Kidney (tissue), 13 donors: ENCODE measurements at regions not wholly inside any gene's neighbourhood (a gene's known extent, or its start where the extent isn't known, plus 50 kb on each side); places are given as distances from the start of the nearest gene placed in this dataset.

Source experiments
- DNase-seq, 5 donors: peaks; one replicate each; pipeline ENCODE4 v3.0.0-alpha.2; 2013 to 2020
- FAIRE-seq: peaks from 2 replicates; lab custom pipeline; 2012; peaks lifted over from hg19 to GRCh38; lab: Jason Lieb, UNC
- H3K27ac ChIP-seq, 2 donors: one replicate each; pipeline ENCODE4 v1.7.0; 2013; ENCODE audit warnings: low read depth in 2 of 2, low read length in 2 of 2, inconsistent platforms in 1 of 2
- H3K27me3 ChIP-seq: one replicate; pipeline ENCODE4 v1.7.1; 2013; ENCODE audit warnings: low read length, inconsistent platforms; ENCODE audit not compliant: control insufficient read depth, insufficient read depth
- H3K36me3 ChIP-seq, 3 donors: one replicate each; pipeline versions ENCODE4 v1.7.0 to v1.7.1; 2013; ENCODE audit warnings: low read length in 3 of 3, control low read depth in 1 of 3, inconsistent platforms in 1 of 3; ENCODE audit not compliant: insufficient read depth in 3 of 3, control insufficient read depth in 2 of 3
- H3K4me1 ChIP-seq, 3 donors: one replicate each; pipeline versions ENCODE4 v1.7.0 to v1.7.1; 2013; ENCODE audit warnings: low read length in 3 of 3, inconsistent platforms in 1 of 3, low read depth in 1 of 3; ENCODE audit not compliant: control insufficient read depth in 2 of 3, insufficient read depth in 2 of 3
- H3K4me3 ChIP-seq, 3 donors: one replicate each; pipeline versions ENCODE4 v1.7.0 to v1.8.1; 2013; ENCODE audit warnings: low read length in 3 of 3, control low read depth in 1 of 3, inconsistent platforms in 1 of 3
- H3K9ac ChIP-seq, 3 donors: one replicate each; pipeline versions ENCODE4 v1.7.0 to v1.7.1; 2013; ENCODE audit warnings: low read length in 3 of 3, control low read depth in 1 of 3, inconsistent platforms in 1 of 3
- H3K9me3 ChIP-seq, 3 donors: one replicate each; pipeline versions ENCODE4 v1.7.0 to v1.7.1; 2013; ENCODE audit warnings: low read length in 3 of 3, control low read depth in 1 of 3, inconsistent platforms in 1 of 3; ENCODE audit not compliant: control insufficient read depth in 2 of 3, insufficient read depth in 1 of 3
- intact Hi-C: fragments of 100-400 bp; cut with DNase I; formaldehyde crosslinking; loops from one replicate; pipeline ENCODE4 v1.11.1; 2022
- TF ChIP-seq, protein P1 (sequence below): IDR thresholded peaks from 3 replicates; pipeline ENCODE4 v1.5.1; 2012; ENCODE audit warnings: mild to moderate bottlenecking, moderate library complexity, borderline replicate concordance; ENCODE audit not compliant: insufficient read depth; ENCODE audit errors: extremely low read depth
- donor health status: control.
- donor health status: control.
- donor health status: control.
- donor health status: control.
- donor health status: control.
- donor health status: DM: yes; HTN: yes; CAD: no.
- donor health status: Normal renal cell carcinoma (clear cell type).

- peak in 3 of 5 donors; percentile 38 to 58 (median 54) for DNase-seq
- H3K4me3 ChIP-seq: no peak overlapping the region
- intact Hi-C loops: no loop called here
- H3K36me3 ChIP-seq: no peaks in the 10 kb centered on the region
- no peaks in the 10 kb centered on the region for H3K9me3 ChIP-seq
- H3K9ac ChIP-seq: no peak overlapping the region
- TF ChIP-seq, protein P1, sequence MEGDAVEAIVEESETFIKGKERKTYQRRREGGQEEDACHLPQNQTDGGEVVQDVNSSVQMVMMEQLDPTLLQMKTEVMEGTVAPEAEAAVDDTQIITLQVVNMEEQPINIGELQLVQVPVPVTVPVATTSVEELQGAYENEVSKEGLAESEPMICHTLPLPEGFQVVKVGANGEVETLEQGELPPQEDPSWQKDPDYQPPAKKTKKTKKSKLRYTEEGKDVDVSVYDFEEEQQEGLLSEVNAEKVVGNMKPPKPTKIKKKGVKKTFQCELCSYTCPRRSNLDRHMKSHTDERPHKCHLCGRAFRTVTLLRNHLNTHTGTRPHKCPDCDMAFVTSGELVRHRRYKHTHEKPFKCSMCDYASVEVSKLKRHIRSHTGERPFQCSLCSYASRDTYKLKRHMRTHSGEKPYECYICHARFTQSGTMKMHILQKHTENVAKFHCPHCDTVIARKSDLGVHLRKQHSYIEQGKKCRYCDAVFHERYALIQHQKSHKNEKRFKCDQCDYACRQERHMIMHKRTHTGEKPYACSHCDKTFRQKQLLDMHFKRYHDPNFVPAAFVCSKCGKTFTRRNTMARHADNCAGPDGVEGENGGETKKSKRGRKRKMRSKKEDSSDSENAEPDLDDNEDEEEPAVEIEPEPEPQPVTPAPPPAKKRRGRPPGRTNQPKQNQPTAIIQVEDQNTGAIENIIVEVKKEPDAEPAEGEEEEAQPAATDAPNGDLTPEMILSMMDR: no peak
- FAIRE-seq: no peak
- H3K27me3 ChIP-seq: no peaks in the 10 kb centered on the region
- no peak overlapping the region for H3K27ac ChIP-seq
- H3K4me1 ChIP-seq: peaks cover 0 to 6% (median 0%) of the 10 kb centered on the region in 3 donors
Measured at GRCh38 chr13:50690006-50690405, 153.5 kb downstream of the DLEU7 start.

DNA sequence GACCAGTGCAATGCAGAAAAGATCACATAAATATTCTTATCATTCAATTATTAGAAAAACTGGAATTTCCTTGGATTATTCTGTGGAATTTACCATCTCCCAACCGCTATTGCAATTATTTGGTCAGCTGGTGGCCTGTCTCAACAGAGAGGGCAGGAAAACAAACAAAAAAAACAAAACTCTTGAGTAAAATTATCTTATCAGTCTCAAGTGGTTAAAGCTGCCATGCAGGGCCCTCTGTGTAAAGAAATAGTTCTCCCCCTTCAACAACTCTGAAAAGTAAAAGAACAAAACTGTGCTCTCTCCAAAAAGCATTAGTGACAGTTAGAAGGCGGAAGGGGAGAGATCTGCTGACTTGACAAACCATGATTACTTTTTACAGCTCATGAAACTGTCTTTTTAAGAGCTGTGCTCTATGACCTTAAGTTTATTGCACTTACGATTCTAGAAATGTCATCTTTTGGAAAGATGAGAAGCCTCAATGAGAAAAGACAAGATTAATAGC lies 152.3 kb downstream of the DLEU7 start:
- Histone ChIP-seq H3K36me3 (no peaks in the 10 kb centered on the region), H3K9ac (no peak overlapping the region), H3K4me3 (no peak overlapping the region), H3K9me3 (no peaks in the 10 kb centered on the region), H3K27ac (no peak overlapping the region), H3K27me3 (no peaks in the 10 kb centered on the region), H3K4me1 (peaks cover 0 to 2% (median 0%) of the 10 kb centered on the region in 3 donors)
- FAIRE-seq: no peak
- TF ChIP-seq, protein P1: no peak
- peak in 1 of 5 donors; percentile 34 for DNase-seq
- intact Hi-C loops: no loop called here

DNA sequence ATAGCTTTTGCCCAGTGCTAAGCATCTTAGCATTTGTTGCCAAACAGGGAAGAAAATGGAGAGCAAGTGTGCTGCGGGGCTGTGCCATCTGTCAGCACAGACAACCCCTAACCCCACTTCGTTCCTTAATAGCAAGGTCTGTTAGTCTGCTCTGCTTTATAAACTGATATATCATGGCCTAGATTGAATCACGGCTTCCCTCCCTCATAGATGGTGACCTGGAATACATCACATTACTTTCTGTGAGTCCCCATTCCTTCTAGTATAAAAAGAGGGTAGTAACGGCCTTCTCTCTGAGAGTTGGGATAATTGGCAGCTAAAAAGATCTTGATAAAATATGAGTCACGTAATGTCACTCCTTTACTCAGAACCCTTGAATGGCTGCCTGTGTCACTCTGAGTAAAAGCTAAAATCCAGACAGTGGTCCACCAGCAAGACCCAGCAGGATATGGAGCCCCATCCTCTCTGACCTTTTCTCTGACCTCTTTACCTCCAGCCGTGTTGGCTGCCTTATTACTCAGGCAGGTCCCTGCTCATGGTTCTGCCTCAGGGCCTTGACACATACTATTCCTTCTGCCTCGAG lies 151.7 kb downstream of the DLEU7 start:
- no peaks in the 10 kb centered on the region for H3K36me3 ChIP-seq
- FAIRE-seq: no peak
- no peak overlapping the region for H3K4me3 ChIP-seq
- intact Hi-C loops: no loop called here
- H3K27ac ChIP-seq: no peak overlapping the region
- DNase-seq: peak in 1 of 5 donors; percentile 70
- TF ChIP-seq, protein P1: no peak
- H3K9me3 ChIP-seq: no peaks in the 10 kb centered on the region
- peaks cover 0 to 2% (median 0%) of the 10 kb centered on the region in 3 donors for H3K4me1 ChIP-seq
- H3K27me3 ChIP-seq: no peaks in the 10 kb centered on the region
- no peak overlapping the region for H3K9ac ChIP-seq
